GM21390 (cell line): ENCODE measurements at regions not wholly inside any gene's neighbourhood (a gene's known extent, or its start where the extent isn't known, plus 50 kb on each side); places are given as distances from the start of the nearest gene placed in this dataset.
"Not testable (repeated sequence)": the region's sequence is repeated elsewhere in the genome, so short reads cannot be mapped to it uniquely, and the experiment has no call there.

ENCODE experiments used
- ATAC-seq: cut with Tn5 transposase; IDR thresholded peaks from one replicate; pipeline ENCODE4 v1.9.1; 2021; ENCODE audit not compliant: unreplicated experiment

DNA sequence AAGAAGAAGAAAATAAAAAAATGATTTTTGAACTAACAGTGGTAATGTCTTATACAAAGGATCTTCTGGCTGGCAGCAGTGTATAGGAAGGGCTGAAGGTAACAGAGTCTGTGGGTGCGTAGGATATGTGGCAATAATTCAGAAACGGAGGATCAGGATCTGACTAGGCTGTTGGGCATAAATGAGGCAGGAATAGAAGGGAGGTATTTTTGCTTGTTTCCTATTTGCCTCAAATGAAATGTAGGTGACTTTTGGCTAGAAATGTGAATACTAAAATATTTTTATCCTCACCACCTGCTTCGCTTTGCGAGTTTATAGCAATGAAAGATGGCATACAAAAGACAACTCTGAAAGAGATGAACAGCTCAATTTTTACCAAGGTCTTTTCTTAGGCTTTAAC lies 1086.1 kb upstream of the CELF4 start:
- ATAC-seq, result no peak

DNA sequence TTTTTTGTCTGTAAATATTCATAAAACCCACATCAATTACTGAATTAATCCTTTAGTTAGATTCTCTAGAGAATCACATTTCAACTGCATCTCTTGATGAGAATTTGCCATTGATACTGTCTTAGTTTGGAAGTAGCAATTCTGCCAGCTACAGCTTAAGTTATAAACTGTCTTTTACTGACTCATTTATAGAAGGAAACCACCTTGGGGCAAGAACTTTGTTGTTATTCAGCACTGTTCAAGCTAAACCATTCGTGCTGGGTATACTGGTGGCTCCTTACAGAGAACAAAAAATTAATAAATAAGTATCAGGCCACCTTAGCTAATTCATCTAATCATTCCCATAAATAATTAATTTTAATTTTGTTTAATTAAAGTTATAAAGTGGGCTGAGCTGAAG lies 1082.6 kb upstream of the CELF4 start:
- no peak for ATAC-seq

DNA sequence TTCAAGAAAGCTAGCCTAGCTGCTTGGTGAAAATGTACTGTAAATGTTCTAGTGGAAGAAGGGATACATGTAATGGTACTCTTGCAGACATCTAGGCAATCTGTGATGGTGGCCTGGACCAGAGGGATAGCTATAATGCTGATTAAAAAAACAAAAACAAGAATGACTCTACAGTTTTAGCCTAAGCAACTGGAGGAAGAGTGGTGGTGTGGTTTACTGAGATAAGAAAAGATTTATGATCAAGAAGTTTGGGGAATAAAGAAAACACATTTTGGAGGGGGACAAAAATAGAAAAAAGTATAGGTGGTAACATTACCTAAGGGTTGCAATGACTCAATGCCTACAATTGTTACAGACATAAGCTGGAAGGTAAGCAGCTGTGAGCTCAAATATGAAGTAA lies 1080.7 kb upstream of the CELF4 start:
- ATAC-seq, result no peak

DNA sequence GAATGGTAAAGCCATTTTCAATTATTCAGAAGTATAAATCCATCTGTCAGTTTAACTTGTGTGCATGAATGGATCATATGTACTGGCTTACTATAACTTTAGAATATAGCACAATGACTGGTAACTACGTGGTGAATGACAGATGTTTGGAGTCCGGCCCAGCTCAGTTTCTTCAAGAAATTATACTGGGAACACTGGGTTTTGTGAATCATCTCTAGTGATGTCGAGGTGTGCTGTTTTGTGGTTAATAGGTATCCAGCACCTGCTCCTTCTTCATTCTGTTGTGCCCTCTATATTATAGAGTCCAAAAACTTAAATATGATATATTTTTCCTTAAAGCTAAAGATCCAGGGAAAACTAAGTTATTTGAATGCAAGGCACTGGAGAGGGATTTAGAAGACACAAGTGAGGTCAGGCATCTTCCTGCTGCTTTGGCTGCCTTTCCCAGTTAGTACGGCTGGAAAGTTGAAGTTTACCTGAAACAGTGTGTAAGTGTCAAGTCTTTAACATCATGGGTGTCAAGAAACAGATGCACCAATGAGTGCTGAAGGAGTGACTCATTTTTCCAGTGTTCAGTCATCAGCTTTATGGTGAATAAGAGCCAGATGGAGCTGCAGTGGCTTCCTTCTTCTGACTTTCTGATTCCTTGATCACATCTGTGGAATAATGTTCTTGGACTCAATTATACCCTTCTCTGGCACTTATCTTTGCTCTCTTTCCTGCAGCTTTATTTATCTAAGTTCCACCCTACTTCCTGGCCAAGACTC lies 1079.5 kb upstream of the CELF4 start:
- no peak for ATAC-seq

DNA sequence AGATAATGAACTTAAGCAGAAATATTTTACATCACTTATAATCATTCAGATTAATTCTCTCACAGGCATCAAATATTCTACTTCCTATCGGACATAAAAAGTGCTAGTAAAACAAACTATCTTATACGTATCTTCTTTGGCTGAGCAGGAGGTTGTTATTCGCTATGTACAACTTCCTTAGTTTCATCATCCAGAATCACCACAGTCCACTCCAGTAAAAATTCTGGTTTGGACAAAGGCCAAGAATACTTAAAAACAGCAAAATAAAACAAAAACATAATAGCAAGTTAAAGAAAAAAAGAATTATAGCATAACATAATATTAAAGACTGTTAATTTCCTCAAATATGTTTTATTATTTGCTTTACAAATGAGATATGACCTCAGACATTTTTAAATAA lies 1077.1 kb upstream of the CELF4 start:
- no peak for ATAC-seq

DNA sequence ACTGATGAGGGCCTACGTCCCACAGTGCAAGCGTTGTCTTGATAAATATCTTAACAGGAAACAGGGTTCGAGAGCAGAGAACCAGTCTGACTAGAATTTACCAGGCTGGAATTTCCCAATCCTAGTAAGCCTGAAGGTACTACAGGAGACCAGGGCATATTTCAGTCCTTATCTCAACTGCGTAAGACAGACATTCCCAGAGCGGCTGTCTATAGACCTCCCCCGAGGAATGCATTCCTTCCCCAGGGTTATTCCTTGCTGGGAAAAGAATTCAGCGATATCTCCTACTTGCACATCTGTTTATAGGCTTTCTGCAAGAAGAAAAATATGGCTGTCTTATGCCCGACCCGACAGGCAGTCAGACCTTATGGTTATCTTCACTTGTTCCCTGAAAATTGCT lies 1074.1 kb upstream of the CELF4 start:
- ATAC-seq, result not testable (repeated sequence)

DNA sequence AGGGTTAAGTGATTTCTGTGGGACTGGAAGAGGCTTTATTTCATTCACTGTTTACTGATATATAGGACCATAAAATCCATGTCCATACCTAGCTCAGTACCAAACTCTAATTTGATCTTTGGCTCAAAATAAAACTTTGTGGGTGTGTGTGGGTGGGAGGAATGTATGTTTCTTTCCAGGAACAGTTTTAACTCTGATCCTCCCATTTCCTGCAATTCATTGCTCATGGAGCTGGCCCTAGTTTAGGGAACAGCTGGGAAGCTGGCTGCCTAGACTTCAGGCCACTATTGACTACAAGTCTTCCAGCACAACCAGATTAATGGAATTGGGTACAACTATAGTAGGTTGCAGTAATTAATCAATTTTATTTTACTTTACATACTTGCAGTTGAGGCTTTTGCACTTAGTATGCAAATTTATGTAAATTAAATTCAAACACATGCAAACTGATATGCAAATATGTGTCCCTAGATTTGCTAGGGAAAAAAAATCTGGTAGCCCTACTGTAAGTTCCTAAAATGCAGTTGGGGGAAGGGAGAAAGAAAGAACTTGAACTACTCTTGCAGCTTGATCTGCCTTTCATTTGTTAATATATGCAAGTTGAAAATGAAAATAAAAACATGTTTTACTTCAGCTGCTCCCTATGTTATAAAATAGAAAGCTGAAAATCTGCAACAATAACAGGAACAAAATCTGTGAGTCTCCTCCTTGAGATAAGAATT lies 1070.3 kb upstream of the CELF4 start:
- no peak for ATAC-seq

DNA sequence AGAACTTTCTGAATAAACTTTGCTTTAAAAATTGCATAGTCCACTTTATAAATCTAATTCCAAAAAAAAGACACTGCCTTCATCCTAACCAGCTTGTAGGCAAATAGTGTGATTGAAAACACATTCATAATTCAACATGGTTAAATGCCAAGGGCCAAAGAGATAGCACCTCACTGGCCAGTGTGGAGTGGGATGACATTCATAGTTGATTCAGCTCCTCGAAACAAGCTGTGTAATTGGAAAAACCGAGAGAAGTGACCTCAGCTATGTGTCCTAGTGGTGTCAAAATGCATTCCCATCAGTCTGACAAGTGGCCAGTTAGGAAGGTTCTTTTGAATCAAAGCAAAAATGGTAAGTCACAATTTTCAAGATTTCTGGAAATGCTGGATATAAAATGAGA lies 1068.5 kb upstream of the CELF4 start:
- ATAC-seq, result no peak

DNA sequence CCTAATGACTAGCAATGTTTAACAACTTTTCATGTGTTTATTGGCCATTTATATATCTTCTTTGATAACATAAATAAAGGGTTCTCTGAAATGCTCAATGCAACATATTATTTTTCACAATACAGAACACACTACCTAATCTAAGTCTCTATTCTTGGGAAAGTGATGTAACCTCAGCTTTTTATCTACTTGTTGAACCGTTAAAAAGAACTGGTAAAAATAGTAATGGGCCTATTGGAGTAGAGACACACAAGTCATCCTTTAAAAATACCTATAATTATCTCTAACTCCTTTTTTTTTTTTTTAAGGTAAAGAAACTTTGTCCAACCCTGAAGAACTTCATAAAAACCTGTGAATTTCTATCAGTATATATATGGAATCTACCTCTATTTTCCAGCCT lies 1067.7 kb upstream of the CELF4 start:
- no peak for ATAC-seq

DNA sequence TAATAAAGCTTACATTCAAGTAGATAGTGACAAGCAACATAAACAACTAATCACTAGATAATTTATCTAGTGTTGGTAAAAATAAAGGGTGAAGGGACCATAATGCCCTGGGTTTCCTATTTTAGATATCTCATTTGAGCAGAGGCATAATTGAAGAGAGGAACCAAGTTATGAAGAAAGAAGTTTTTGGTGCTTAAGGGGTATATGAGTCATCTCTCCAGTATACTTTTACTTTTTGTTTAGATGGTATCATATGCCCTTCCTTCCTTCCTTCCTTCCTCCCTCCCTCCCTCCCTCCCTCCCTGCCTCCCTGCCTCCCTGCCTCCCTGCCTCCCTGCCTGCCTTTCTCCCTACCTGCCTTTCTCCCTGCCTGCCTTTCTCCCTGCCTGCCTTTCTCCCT lies 1053.5 kb upstream of the CELF4 start:
- no peak for ATAC-seq

DNA sequence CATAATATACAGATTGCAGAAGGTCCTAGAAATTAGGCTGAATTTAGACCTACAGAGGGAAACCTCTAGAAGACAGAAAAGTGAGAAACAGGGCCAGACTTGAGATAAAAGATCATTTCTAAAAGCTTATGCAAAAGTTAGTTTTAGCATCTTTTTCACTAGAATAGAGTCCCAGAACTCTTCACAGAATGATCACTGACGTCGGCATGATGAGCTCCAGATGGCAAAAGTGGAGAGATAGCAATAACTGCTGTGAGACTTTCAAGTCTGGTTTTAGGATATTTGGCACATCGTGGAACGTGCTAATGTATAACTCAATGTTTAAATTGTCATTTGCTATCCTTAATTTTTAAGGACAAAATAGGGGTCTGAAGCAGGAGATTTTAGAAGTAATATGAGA lies 1050.7 kb upstream of the CELF4 start:
- no peak for ATAC-seq

DNA sequence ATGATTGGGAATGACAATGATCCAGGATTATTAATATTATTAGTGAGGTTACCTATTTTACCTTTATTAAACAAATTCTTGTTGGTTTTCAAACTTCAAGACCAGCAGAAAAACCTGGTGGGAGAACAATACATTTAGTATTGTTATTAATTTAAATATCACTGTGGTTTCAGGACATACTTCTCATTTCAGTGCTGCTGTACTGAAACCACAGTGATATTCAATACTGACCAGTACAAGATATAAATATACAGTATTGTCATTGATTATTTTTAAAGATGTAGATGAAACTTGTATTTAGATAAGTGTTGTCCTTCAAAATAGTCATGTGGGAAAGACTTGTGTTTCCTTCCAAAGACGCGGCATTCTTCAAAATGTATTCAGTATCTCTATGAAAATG lies 1047.3 kb upstream of the CELF4 start:
- ATAC-seq, result no peak

DNA sequence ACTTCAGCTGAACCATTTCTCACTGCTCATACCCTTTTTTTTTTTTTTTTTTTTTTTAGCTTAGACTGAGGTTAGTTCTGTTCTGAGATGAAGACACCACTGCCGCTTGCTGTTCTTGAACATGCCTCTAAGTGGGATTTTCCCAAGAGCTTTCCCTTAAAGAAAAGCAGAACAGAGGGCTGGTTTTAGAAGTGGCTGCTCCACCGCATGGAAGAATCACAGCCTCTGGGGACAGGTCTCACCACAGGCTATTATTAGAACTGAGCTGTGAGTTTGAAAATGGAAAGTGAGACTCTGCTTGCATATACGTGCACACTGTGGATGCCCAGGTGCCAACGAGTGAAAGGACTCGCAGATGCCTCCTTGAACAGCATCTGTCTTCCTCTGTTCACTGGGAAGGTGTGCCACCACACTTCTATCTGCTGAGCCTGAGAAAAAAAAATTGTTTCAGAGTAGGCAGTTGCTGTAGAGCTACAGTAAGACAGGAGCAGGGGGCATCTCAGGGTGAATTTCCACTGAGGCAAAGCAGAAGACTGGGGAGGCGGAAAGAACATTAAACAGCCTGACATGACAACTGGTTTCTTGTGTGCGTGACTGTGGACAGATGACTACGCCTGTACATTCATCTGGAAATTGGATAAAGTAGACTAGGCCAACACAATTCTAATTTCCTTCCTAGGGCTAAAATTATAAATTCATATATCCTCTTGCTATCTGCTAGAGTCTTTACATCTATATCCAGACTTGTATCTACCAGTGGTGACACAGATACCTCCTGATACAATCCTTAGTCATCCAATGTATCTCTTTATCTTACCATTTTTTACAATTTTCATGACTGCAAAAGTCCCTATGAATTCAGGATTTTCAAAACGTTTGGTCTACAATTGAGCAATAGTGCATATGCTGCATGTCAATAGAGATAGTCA lies 1045.7 kb upstream of the CELF4 start:
- peak; percentile 88 for ATAC-seq

DNA sequence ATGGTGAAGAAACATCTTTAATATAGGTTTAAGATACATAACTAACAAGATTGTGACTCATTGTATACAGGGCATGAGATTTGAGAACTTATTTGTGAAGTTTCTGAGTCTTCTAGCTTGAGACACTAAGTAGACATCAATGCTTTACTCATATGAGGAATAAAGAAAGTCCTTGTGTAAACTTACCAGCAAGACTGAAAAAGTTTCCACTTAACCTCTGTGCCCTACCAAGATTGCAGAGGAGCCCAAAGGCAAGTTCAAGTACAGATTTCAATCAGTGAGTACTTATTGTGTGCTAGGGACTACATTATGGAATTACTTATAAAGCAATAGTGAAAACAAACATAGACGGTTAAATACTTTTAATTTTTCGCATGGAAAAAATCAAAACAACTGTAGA lies 1041.2 kb upstream of the CELF4 start:
- no peak for ATAC-seq

DNA sequence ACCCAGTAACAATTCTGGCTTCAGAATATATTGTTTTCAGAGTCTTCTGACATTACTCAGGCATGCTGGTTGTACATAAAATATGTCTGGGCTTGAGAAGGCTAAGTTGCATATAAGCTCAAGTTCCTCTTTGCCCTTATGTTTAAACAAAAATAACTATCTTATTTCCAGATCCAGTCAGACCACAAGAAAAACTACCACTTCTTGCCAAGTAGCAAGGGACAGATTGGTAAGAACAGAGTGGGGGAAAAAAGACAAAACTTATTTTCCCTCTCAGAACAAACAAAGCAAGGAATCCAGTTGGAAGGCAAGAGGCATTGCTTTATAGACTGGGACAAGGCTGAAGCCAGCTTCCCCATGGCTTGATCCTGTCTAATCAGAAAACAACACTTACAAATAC lies 1036.7 kb upstream of the CELF4 start:
- ATAC-seq, result no peak

DNA sequence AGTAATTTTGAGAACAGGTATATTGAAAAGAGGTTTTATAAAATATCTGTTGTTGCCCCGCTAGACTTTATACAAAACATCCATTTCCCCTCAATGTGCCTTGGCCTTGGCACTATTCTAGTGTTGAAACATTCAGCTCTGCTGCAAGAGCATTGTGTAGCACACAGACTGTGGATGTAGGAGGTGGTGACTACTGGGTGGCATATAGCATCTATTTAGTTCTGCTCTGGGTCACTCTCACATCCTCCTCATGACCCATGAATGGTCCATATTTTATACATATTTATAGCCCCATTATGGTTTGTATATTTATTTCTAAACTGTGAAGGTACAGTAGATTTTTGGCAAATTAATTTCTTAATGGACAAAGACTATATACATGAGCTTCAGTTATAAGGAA lies 1022.0 kb upstream of the CELF4 start:
- ATAC-seq, result no peak

DNA sequence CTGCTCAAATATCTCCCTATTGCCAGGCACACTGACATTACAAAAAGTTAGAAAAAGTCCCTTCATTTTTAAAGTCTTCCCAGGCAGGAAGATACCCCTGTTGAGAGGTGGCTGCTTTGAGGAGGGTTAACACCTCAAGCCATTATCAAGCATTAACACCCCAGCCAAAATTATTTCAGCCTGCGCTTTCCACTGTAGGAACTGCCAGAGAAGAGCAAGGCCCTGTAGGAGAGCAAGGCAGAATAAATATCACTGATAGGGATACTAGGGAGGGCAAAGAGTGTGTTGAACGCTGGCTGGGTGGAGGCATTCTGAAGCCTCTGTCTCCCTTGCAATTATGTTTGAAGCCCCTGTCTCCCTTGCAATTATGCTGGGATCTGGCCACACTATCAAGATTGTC lies 1020.7 kb upstream of the CELF4 start:
- ATAC-seq, result no peak

DNA sequence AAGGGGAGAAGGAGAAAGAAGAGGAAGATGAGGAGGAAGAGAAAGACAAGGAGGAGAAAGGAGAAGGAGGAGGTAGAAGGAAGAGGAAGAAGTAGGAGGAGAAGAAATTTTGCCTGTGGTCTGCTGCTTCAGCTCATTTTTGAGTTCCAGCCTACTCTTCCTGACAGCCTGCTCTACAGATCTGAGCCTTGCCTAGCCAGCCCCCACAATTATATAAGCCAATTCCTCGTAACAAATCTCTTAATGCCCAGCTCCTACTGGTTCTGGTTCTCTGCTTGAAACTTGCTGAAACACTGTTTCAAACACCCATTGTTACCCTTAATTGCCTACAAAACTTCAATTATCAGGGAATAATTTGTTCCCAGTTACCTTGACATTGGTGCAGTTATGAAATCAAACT lies 1014.2 kb upstream of the CELF4 start:
- no peak for ATAC-seq

DNA sequence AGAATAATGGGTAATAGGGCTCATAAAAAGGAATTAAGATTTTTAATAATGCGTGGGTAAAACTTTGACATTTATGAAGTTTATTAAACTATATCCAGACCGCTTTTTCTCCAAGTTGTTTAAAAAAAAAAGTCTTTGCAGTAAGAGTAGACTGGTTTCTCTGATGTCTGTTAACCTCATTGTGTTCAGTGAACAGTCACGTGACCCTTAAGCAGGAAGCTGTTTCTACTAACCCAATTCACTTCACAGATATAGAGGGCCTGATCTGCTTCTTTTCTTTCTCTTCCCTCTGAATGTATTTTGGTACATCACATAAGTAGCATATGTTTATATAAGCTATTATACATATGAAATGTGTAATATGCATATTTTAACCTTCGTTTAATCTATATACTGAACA lies 1011.3 kb upstream of the CELF4 start:
- no peak for ATAC-seq

DNA sequence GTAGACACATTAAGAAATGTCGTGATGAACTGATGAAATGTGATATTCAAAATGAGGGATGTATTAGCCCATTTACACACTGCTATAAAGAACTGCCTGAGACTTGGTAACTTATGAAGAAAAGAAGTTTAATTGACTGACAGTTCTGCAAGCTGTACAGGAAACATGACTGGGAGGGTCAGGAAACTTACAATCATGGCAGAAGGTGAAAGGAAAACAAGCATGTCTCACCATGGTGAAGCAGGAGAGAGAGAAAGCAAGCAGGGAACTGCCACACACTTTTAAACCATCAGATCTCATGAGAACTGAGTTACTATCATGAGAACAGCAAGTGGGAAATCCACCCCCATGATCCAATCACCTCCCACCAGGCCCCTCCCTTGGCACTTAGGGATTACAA lies 1010.8 kb upstream of the CELF4 start:
- no peak for ATAC-seq

DNA sequence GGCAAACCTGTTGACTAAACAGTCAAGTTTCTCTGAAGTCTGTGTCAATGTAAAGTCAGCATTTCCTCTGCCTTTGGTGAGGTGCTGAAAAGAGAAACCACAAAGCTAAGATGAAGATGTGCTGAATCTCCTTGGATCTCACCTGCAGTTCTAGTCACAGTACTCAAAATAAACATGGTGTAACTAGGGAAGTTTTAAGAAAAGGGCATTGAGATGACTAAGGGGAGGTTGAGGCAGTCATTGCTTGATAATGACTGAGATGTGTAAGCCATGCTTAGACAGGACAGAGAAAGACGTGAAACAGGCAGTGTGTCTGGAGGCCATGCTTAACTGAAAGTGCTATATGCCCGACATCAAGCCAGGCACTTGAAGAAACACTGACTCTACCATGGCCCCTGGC lies 1010.0 kb upstream of the CELF4 start:
- ATAC-seq, result no peak

DNA sequence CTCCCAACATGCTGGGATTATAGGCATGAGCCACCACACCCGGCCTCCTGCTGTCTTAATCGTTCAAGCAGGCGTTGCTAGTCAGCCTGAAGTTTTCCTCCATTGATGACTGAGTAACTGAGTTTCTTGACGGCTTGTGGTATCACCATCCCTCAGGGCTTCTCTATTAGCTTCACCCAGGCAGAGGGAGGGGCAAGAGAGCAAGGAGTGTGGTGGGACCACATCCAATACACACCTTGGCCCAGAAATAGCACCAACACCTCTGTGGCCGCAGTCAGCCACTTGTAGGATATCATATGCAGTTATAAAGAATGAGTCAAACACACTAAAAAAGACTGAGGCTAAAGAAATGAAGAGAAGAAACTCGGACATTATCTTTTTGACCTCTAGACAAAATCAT lies 1009.4 kb upstream of the CELF4 start:
- ATAC-seq, result no peak
